Liver (tissue), 3 donors: ENCODE measurements at regions not wholly inside any gene's neighbourhood (a gene's known extent, or its start where the extent isn't known, plus 50 kb on each side); places are given as distances from the start of the nearest gene placed in this dataset.

Experiments used
- ATF3 ChIP-seq: IDR thresholded peaks from 2 replicates; pipeline ENCODE4 v1.6.1; 2016; ENCODE audit warnings: antibody characterized with exemption
- EGR1 ChIP-seq, 2 donors: IDR thresholded peaks; 2 replicates each; pipeline ENCODE4 v1.6.1; 2016 to 2018; ENCODE audit warnings: antibody characterized with exemption in 2 of 2, low read depth in 2 of 2
- FOXA1 ChIP-seq: IDR thresholded peaks from 2 replicates; pipeline ENCODE4 v1.6.1; 2016; ENCODE audit warnings: antibody characterized with exemption
- GABPA ChIP-seq, 2 donors: IDR thresholded peaks in 1 of 2; conservative IDR thresholded peaks in 1 of 2; 2 replicates each; pipeline ENCODE4 v1.6.1; 2016; ENCODE audit warnings: antibody characterized with exemption in 2 of 2, mild to moderate bottlenecking in 1 of 2, moderate library complexity in 1 of 2
- RAD21 ChIP-seq, 2 donors: IDR thresholded peaks; 2 replicates each; pipeline ENCODE4 v1.6.1; 2016; ENCODE audit warnings: antibody characterized with exemption in 2 of 2, mild to moderate bottlenecking in 2 of 2
- RXRA ChIP-seq, 2 donors: IDR thresholded peaks; 2 replicates each; pipeline ENCODE4 v1.6.1; 2017 to 2018; ENCODE audit warnings: antibody characterized with exemption in 2 of 2, mild to moderate bottlenecking in 1 of 2
- TAF1 ChIP-seq: conservative IDR thresholded peaks from 2 replicates; pipeline ENCODE4 v1.6.1; 2016; ENCODE audit warnings: antibody characterized with exemption, mild to moderate bottlenecking
- YY1 ChIP-seq: IDR thresholded peaks from 2 replicates; pipeline ENCODE4 v1.6.1; 2016; ENCODE audit warnings: antibody characterized with exemption, mild to moderate bottlenecking
- TF ChIP-seq, protein P1 (sequence below): fragments of 150-350 bp; IDR thresholded peaks from 2 replicates; pipeline ENCODE4 v1.5.1; 2017; ENCODE audit warnings: improper control_type of control experiment, low read depth, low read length; ENCODE audit not compliant: missing input control
- TF ChIP-seq, protein P2 (sequence below): IDR thresholded peaks from 2 replicates; pipeline ENCODE4 v1.6.1; 2016; ENCODE audit warnings: antibody characterized with exemption, mild to moderate bottlenecking
- TF ChIP-seq, protein P3 (sequence below): IDR thresholded peaks from 2 replicates; pipeline ENCODE4 v1.6.1; 2016; ENCODE audit warnings: antibody characterized with exemption
- donor health status: healthy.
- donor health status: healthy.

- TF ChIP-seq, protein P1, sequence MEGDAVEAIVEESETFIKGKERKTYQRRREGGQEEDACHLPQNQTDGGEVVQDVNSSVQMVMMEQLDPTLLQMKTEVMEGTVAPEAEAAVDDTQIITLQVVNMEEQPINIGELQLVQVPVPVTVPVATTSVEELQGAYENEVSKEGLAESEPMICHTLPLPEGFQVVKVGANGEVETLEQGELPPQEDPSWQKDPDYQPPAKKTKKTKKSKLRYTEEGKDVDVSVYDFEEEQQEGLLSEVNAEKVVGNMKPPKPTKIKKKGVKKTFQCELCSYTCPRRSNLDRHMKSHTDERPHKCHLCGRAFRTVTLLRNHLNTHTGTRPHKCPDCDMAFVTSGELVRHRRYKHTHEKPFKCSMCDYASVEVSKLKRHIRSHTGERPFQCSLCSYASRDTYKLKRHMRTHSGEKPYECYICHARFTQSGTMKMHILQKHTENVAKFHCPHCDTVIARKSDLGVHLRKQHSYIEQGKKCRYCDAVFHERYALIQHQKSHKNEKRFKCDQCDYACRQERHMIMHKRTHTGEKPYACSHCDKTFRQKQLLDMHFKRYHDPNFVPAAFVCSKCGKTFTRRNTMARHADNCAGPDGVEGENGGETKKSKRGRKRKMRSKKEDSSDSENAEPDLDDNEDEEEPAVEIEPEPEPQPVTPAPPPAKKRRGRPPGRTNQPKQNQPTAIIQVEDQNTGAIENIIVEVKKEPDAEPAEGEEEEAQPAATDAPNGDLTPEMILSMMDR: no peak
- TF ChIP-seq RXRA (IDR thresholded peaks at IDR 0.05) (no peak), TAF1 (no peak), EGR1 (IDR thresholded peaks at IDR 0.05; ENCODE audit: low read depth in 2 of 2) (no peak), RAD21 (IDR thresholded peaks at IDR 0.05) (no peak), GABPA (IDR thresholded peaks at IDR 0.05 in 1 of 2, conservative IDR thresholded peaks at IDR 0.05 in 1 of 2) (no peak), ATF3 (no peak), YY1 (no peak), FOXA1 (no peak)
- TF ChIP-seq, protein P2, sequence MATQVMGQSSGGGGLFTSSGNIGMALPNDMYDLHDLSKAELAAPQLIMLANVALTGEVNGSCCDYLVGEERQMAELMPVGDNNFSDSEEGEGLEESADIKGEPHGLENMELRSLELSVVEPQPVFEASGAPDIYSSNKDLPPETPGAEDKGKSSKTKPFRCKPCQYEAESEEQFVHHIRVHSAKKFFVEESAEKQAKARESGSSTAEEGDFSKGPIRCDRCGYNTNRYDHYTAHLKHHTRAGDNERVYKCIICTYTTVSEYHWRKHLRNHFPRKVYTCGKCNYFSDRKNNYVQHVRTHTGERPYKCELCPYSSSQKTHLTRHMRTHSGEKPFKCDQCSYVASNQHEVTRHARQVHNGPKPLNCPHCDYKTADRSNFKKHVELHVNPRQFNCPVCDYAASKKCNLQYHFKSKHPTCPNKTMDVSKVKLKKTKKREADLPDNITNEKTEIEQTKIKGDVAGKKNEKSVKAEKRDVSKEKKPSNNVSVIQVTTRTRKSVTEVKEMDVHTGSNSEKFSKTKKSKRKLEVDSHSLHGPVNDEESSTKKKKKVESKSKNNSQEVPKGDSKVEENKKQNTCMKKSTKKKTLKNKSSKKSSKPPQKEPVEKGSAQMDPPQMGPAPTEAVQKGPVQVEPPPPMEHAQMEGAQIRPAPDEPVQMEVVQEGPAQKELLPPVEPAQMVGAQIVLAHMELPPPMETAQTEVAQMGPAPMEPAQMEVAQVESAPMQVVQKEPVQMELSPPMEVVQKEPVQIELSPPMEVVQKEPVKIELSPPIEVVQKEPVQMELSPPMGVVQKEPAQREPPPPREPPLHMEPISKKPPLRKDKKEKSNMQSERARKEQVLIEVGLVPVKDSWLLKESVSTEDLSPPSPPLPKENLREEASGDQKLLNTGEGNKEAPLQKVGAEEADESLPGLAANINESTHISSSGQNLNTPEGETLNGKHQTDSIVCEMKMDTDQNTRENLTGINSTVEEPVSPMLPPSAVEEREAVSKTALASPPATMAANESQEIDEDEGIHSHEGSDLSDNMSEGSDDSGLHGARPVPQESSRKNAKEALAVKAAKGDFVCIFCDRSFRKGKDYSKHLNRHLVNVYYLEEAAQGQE: no peak
- TF ChIP-seq, protein P3, sequence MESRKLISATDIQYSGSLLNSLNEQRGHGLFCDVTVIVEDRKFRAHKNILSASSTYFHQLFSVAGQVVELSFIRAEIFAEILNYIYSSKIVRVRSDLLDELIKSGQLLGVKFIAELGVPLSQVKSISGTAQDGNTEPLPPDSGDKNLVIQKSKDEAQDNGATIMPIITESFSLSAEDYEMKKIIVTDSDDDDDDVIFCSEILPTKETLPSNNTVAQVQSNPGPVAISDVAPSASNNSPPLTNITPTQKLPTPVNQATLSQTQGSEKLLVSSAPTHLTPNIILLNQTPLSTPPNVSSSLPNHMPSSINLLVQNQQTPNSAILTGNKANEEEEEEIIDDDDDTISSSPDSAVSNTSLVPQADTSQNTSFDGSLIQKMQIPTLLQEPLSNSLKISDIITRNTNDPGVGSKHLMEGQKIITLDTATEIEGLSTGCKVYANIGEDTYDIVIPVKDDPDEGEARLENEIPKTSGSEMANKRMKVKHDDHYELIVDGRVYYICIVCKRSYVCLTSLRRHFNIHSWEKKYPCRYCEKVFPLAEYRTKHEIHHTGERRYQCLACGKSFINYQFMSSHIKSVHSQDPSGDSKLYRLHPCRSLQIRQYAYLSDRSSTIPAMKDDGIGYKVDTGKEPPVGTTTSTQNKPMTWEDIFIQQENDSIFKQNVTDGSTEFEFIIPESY: no peak
Observed at GRCh38 chr10:117934477-117934876, 112.3 kb downstream of the RAB11FIP2 start.
